Astrocyte (in vitro differentiated cells and primary cell): ENCODE measurements at regions not wholly inside any gene's neighbourhood (a gene's known extent, or its start where the extent isn't known, plus 50 kb on each side); places are given as distances from the start of the nearest gene placed in this dataset.

Experiments
- CTCF ChIP-seq: IDR thresholded peaks from 2 replicates; pipeline ENCODE4 v1.5.1; 2011; ENCODE audit warnings: low read depth, mild to moderate bottlenecking, inconsistent platforms, low read length, moderate library complexity; ENCODE audit not compliant: insufficient read depth
- EZH2 ChIP-seq: IDR thresholded peaks from 2 replicates; pipeline ENCODE4 v1.6.1; 2012; ENCODE audit warnings: mild to moderate bottlenecking, low read length, inconsistent platforms; ENCODE audit not compliant: insufficient read depth

GRCh38 chr1:114292835-114293234 is 139.2 kb upstream of the SYT6 start:
- TF ChIP-seq CTCF: no peak
- no peak for TF ChIP-seq EZH2
